ENCODE measurements at regions not wholly inside any gene's neighbourhood (a gene's known extent, or its start where the extent isn't known, plus 50 kb on each side); places are given as distances from the start of the nearest gene placed in this dataset.
"Not testable (repeated sequence)": the region's sequence is repeated elsewhere in the genome, so short reads cannot be mapped to it uniquely, and the experiment has no call there.

- DNase-seq, result no peak
These were observed 518.2 kb upstream of the PBX1 start for GRCh38 chr1:164040754-164041153.

GRCh38 chr1:164051782-164052181 is 507.2 kb upstream of the PBX1 start:
- no peak for DNase-seq

GRCh38 chr1:164054331-164054730 is 504.7 kb upstream of the PBX1 start:
- no peak for DNase-seq

- no peak for DNase-seq
These were observed 500.8 kb upstream of the PBX1 start for GRCh38 chr1:164058198-164058597.

- no peak for DNase-seq
These were observed 497.5 kb upstream of the PBX1 start for GRCh38 chr1:164061528-164061927.

GRCh38 chr1:164064501-164064900 is 494.5 kb upstream of the PBX1 start:
- DNase-seq, result no peak

- no peak for DNase-seq
These were observed 487.7 kb upstream of the PBX1 start for GRCh38 chr1:164071288-164071687.

GRCh38 chr1:164086832-164087231 is 472.2 kb upstream of the PBX1 start:
- DNase-seq, result no peak

- DNase-seq, result no peak
These were observed 471.0 kb upstream of the PBX1 start for GRCh38 chr1:164087906-164088453.

GRCh38 chr1:164092603-164093353 is 466.2 kb upstream of the PBX1 start:
- no peak for DNase-seq

- no peak for DNase-seq
These were observed 465.4 kb upstream of the PBX1 start for GRCh38 chr1:164093543-164093942.

- no peak for DNase-seq
These were observed 457.2 kb upstream of the PBX1 start for GRCh38 chr1:164101802-164102201.

- no peak for DNase-seq
These were observed 427.0 kb upstream of the PBX1 start for GRCh38 chr1:164131949-164132348.

- DNase-seq, result no peak
These were observed 421.6 kb upstream of the PBX1 start for GRCh38 chr1:164137273-164137925.

- no peak for DNase-seq
These were observed 417.2 kb upstream of the PBX1 start for GRCh38 chr1:164141797-164142196.

GRCh38 chr1:164154622-164155021 is 404.4 kb upstream of the PBX1 start:
- DNase-seq, result no peak

- DNase-seq, result no peak
These were observed 403.6 kb upstream of the PBX1 start for GRCh38 chr1:164155347-164155746.

GRCh38 chr1:164163289-164163849 is 395.6 kb upstream of the PBX1 start:
- DNase-seq, result no peak

- no peak for DNase-seq
These were observed 393.5 kb upstream of the PBX1 start for GRCh38 chr1:164165466-164165865.

GRCh38 chr1:164166454-164166853 is 392.5 kb upstream of the PBX1 start:
- not testable (repeated sequence) for DNase-seq

GRCh38 chr1:164177118-164177517 is 381.9 kb upstream of the PBX1 start:
- DNase-seq, result no peak

- no peak for DNase-seq
These were observed 378.2 kb upstream of the PBX1 start for GRCh38 chr1:164180824-164181223.

- no peak for DNase-seq
These were observed 374.9 kb upstream of the PBX1 start for GRCh38 chr1:164183854-164184635.
